ENCODE measurements at regions not wholly inside any gene's neighbourhood (a gene's known extent, or its start where the extent isn't known, plus 50 kb on each side); places are given as distances from the start of the nearest gene placed in this dataset.

DNA sequence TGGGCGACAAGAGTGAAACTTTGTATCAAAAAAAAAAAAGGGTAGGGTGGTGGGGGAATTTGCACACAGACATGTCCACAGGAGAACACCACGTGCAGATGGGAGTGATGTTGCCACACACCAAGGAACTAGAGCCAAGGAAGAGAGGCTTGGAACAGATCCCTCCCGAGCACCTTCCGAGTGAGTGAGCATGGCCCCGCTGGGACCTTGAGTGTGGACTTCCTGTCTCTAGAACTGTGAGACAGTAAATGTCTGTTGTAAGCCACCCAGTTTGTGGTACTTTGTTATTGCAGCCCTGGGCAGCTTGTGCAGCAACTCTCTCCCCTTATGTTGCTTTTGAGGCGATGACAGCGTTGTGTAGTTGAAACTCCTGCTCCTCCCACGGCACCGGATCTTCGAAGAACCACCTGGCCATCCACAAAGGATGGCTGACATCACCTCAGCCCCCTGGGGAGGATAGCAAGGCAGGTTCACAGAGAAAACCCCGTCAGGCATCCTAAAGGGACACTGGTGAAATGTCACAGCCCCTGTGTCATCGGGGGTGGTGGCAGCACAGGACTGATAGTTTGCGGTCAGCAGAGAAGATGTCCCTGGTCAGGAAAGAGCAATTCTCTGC is 54.7 kb upstream of the PLEKHG3 start:
- TF ChIP-seq CTCF (IDR thresholded peaks at IDR 0.05; ENCODE audit: poor library complexity) (no peak), EZH2 (IDR thresholded peaks at IDR 0.05; ENCODE audit: borderline replicate concordance) (no peak)
